Stomach smooth muscle (tissue), 2 donors: ENCODE measurements at regions not wholly inside any gene's neighbourhood (a gene's known extent, or its start where the extent isn't known, plus 50 kb on each side); places are given as distances from the start of the nearest gene placed in this dataset.

ENCODE experiments used
- H3K27ac ChIP-seq: one replicate; pipeline ENCODE4 v1.7.0; 2013; ENCODE audit warnings: mild to moderate bottlenecking, low read length, inconsistent platforms
- H3K27me3 ChIP-seq, 2 donors: one replicate each; pipeline ENCODE4 v1.7.0; 2013; ENCODE audit warnings: low read length in 2 of 2; ENCODE audit not compliant: insufficient read depth in 2 of 2, control insufficient read depth in 1 of 2
- H3K36me3 ChIP-seq, 2 donors: one replicate each; pipeline ENCODE4 v1.7.0; 2013; ENCODE audit warnings: low read length in 2 of 2; ENCODE audit not compliant: control insufficient read depth in 2 of 2, insufficient read depth in 2 of 2
- H3K4me1 ChIP-seq: one replicate; pipeline ENCODE4 v1.7.0; 2013; ENCODE audit warnings: low read length; ENCODE audit not compliant: control insufficient read depth, insufficient read depth
- H3K4me3 ChIP-seq, 2 donors: one replicate each; pipeline ENCODE4 v1.7.0; 2013; ENCODE audit warnings: low read length in 2 of 2
- H3K9ac ChIP-seq, 2 donors: one replicate each; pipeline ENCODE4 v1.7.0; 2013; ENCODE audit warnings: low read length in 2 of 2, mild to moderate bottlenecking in 1 of 2
- H3K9me3 ChIP-seq, 2 donors: one replicate each; pipeline ENCODE4 v1.7.0; 2013; ENCODE audit warnings: low read length in 2 of 2; ENCODE audit not compliant: control insufficient read depth in 2 of 2
- donor health status: healthy.
- donor health status: Pancreatic carcinoma.

GRCh38 chr20:41800040-41800439, 181.9 kb upstream of the CHD6 start:
- Histone ChIP-seq H3K36me3 (no peaks in the 10 kb centered on the region), H3K27ac (no peak overlapping the region), H3K9ac (no peak overlapping the region), H3K4me1 (no peaks in the 10 kb centered on the region), H3K9me3 (no peaks in the 10 kb centered on the region), H3K27me3 (peaks cover 2 to 3% of the 10 kb centered on the region in 2 donors), H3K4me3 (no peak overlapping the region)

- Histone ChIP-seq H3K27me3 (peaks cover 2 to 3% of the 10 kb centered on the region in 2 donors), H3K27ac (no peak overlapping the region), H3K36me3 (no peaks in the 10 kb centered on the region), H3K4me3 (no peak overlapping the region), H3K9ac (no peak overlapping the region), H3K9me3 (no peaks in the 10 kb centered on the region), H3K4me1 (no peaks in the 10 kb centered on the region)
Measured at GRCh38 chr20:41798930-41799502, 180.8 kb upstream of the CHD6 start.

GRCh38 chr20:41786158-41786557, 168.0 kb upstream of the CHD6 start:
- no peaks in the 10 kb centered on the region for H3K4me1 ChIP-seq
- peaks cover 0 to 2% of the 10 kb centered on the region in 2 donors for H3K27me3 ChIP-seq
- no peaks in the 10 kb centered on the region for H3K9me3 ChIP-seq
- no peak overlapping the region for H3K27ac ChIP-seq
- no peak overlapping the region for H3K9ac ChIP-seq
- H3K36me3 ChIP-seq = no peaks in the 10 kb centered on the region
- no peak overlapping the region for H3K4me3 ChIP-seq

GRCh38 chr20:41784209-41784958, 166.2 kb upstream of the CHD6 start:
- H3K36me3 ChIP-seq = no peaks in the 10 kb centered on the region
- H3K27me3 ChIP-seq = peaks cover 0 to 2% of the 10 kb centered on the region in 2 donors
- no peak overlapping the region for H3K9ac ChIP-seq
- H3K9me3 ChIP-seq = peaks cover 0 to 2% of the 10 kb centered on the region in 2 donors
- H3K4me3 ChIP-seq = no peak overlapping the region
- H3K4me1 ChIP-seq = no peaks in the 10 kb centered on the region
- H3K27ac ChIP-seq = no peak overlapping the region

- H3K4me1 ChIP-seq = no peaks in the 10 kb centered on the region
- peaks cover 0 to 2% of the 10 kb centered on the region in 2 donors for H3K9me3 ChIP-seq
- no peaks in the 10 kb centered on the region for H3K36me3 ChIP-seq
Measured at GRCh38 chr20:41783423-41784208, 165.4 kb upstream of the CHD6 start.

GRCh38 chr20:41782730-41783406, 164.7 kb upstream of the CHD6 start:
- no peaks in the 10 kb centered on the region for H3K4me1 ChIP-seq
- H3K27ac ChIP-seq = no peak overlapping the region
- no peak overlapping the region for H3K4me3 ChIP-seq
- no peak overlapping the region for H3K9ac ChIP-seq
- no peaks in the 10 kb centered on the region for H3K36me3 ChIP-seq
- peaks cover 0 to 2% of the 10 kb centered on the region in 2 donors for H3K9me3 ChIP-seq
- H3K27me3 ChIP-seq = peaks cover 0 to 4% of the 10 kb centered on the region in 2 donors

More at GRCh38 chr20:41783423-41784208, 165.4 kb upstream of the CHD6 start:
- no peak overlapping the region for H3K4me3 ChIP-seq
- H3K27me3 ChIP-seq = peaks cover 0 to 4% of the 10 kb centered on the region in 2 donors
- no peak overlapping the region for H3K27ac ChIP-seq
- no peak overlapping the region for H3K9ac ChIP-seq

DNA sequence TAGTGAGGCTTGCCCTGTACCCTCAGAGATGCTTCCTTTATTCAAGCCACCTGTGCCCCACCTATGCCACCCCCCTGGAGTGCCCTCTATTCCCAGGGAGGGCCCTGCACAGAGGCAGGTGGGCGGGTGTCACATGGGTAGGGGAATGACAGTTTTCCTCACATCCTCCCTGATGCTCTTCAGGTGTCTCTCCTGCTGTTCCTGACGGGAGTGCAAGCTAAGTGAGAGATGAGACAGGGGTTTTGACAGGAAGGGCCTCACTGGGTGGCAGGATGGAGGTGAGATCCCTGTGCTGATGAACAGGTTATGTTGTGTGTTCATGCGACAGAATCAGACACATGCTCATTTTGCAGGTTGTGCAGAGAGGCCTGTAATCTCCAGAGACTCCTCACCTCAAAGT, 164.1 kb upstream of the CHD6 start:
- Histone ChIP-seq H3K36me3 (no peaks in the 10 kb centered on the region), H3K9me3 (peaks cover 0 to 2% of the 10 kb centered on the region in 2 donors), H3K27ac (no peak overlapping the region), H3K4me1 (no peaks in the 10 kb centered on the region), H3K4me3 (no peak overlapping the region), H3K27me3 (peaks cover 0 to 4% of the 10 kb centered on the region in 2 donors), H3K9ac (no peak overlapping the region)

GRCh38 chr20:41776421-41776820, 158.2 kb upstream of the CHD6 start:
- H3K4me1 ChIP-seq = no peaks in the 10 kb centered on the region
- H3K27me3 ChIP-seq = peaks cover 0 to 8% of the 10 kb centered on the region in 2 donors
- no peak overlapping the region for H3K4me3 ChIP-seq
- H3K9me3 ChIP-seq = peaks cover 0 to 2% of the 10 kb centered on the region in 2 donors
- no peak overlapping the region for H3K9ac ChIP-seq
- no peaks in the 10 kb centered on the region for H3K36me3 ChIP-seq
- H3K27ac ChIP-seq = no peak overlapping the region

- H3K4me3 ChIP-seq = no peak overlapping the region
- no peaks in the 10 kb centered on the region for H3K36me3 ChIP-seq
- H3K9ac ChIP-seq = no peak overlapping the region
- H3K27ac ChIP-seq = no peak overlapping the region
- no peaks in the 10 kb centered on the region for H3K9me3 ChIP-seq
- peaks cover 0 to 8% of the 10 kb centered on the region in 2 donors for H3K27me3 ChIP-seq
- H3K4me1 ChIP-seq = no peaks in the 10 kb centered on the region
Measured at GRCh38 chr20:41774291-41774690, 156.1 kb upstream of the CHD6 start.

- Histone ChIP-seq H3K9me3 (no peaks in the 10 kb centered on the region), H3K9ac (no peak overlapping the region), H3K36me3 (no peaks in the 10 kb centered on the region), H3K4me3 (no peak overlapping the region), H3K27me3 (peaks cover 0 to 7% of the 10 kb centered on the region in 2 donors), H3K27ac (no peak overlapping the region), H3K4me1 (no peaks in the 10 kb centered on the region)
Measured at GRCh38 chr20:41770965-41771364, 152.8 kb upstream of the CHD6 start.
